ENCODE measurements at regions not wholly inside any gene's neighbourhood (a gene's known extent, or its start where the extent isn't known, plus 50 kb on each side); places are given as distances from the start of the nearest gene placed in this dataset.

GRCh38 chr2:142574388-142574787 is 303.1 kb upstream of the KYNU start:
- Histone ChIP-seq H3K4me3 (no peak overlapping the region), H3K4me1 (no peaks in the 10 kb centered on the region), H3K27ac (no peak overlapping the region), H3K9me3 (no peaks in the 10 kb centered on the region), H3K4me2 (no peak overlapping the region)
- TF ChIP-seq MAFK (IDR thresholded peaks at IDR 0.05; ENCODE audit: partially characterized antibody) (peak; percentile 8), HDAC2 (IDR thresholded peaks at IDR 0.05) (no peak), RAD21 (conservative IDR thresholded peaks at IDR 0.05 in 1 of 2, IDR thresholded peaks at IDR 0.05 in 1 of 2) (no peak), TFCP2L1 (CRISPR knock-in tag; IDR thresholded peaks at IDR 0.05) (no peak), PHF8 (IDR thresholded peaks at IDR 0.05; ENCODE audit: borderline replicate concordance, low read depth) (no peak)
- ChIA-PET CTCF (no interaction called here), POLR2A (no interaction called here)
- DNase-seq (ENCODE audit: low read depth in 1 of 2, low spot score in 1 of 2) (no peak), FAIRE-seq (no peak), ATAC-seq (no peak)

GRCh38 chr2:142572346-142573132 is 304.9 kb upstream of the KYNU start:
- no peaks in the 10 kb centered on the region for H3K9me3 ChIP-seq
- POLR2A ChIA-PET = no interaction called here
- TF ChIP-seq HOXA7 (CRISPR knock-in tag; IDR thresholded peaks at IDR 0.05) (no peak), CBX2 (IDR thresholded peaks at IDR 0.05; ENCODE audit: borderline replicate concordance, low read depth) (no peak), ATOH8 (CRISPR knock-in tag; IDR thresholded peaks at IDR 0.05; ENCODE audit: low read depth) (no peak), SREBF2 (IDR thresholded peaks at IDR 0.05) (no peak), RARB (CRISPR knock-in tag; IDR thresholded peaks at IDR 0.05) (no peak), FOXS1 (CRISPR knock-in tag; IDR thresholded peaks at IDR 0.05) (no peak)
- CTCF ChIA-PET = no interaction called here
- no peak overlapping the region for H3K4me3 ChIP-seq
- H3K4me1 ChIP-seq = no peaks in the 10 kb centered on the region
- FAIRE-seq (no peak), DNase-seq (ENCODE audit: low read depth in 1 of 2, low spot score in 1 of 2) (no peak), ATAC-seq (no peak)
- whole genome bisulfite sequencing (ENCODE audit: missing lambda C conversion rate) = 58% methylated on average over 5 of the region's 5 CpGs
- H3K4me2 ChIP-seq = no peak overlapping the region
- H3K27ac ChIP-seq = no peak overlapping the region

GRCh38 chr2:142571934-142572333 is 305.5 kb upstream of the KYNU start:
- Histone ChIP-seq H3K27ac (no peak overlapping the region), H3K4me3 (no peak overlapping the region), H3K9me3 (no peaks in the 10 kb centered on the region), H3K4me2 (no peak overlapping the region), H3K4me1 (no peaks in the 10 kb centered on the region)
- ATAC-seq (no peak), DNase-seq (ENCODE audit: low read depth in 1 of 2, low spot score in 1 of 2) (no peak), FAIRE-seq (no peak)
- CTCF ChIA-PET = no interaction called here
- WGBS (ENCODE audit: missing lambda C conversion rate) = 56% methylated on average over 4 of the region's 4 CpGs
- POLR2A ChIA-PET = no interaction called here
- no peak for TF ChIP-seq FOSB (CRISPR knock-in tag; IDR thresholded peaks at IDR 0.05)
- TF ChIP-seq MAFK (IDR thresholded peaks at IDR 0.05; ENCODE audit: partially characterized antibody) = peak; percentile 42

GRCh38 chr2:142562900-142563299 is 314.6 kb upstream of the KYNU start:
- H3K9me3 ChIP-seq = no peaks in the 10 kb centered on the region
- ChIA-PET CTCF (interaction anchor here (2.4 kb wide), 1 partner anchor 11 kb away, joined by 7 read pairs; no protein-coding TSS in a partner anchor), POLR2A (no interaction called here)
- TF ChIP-seq MAX (IDR thresholded peaks at IDR 0.05) = no peak
- no peak for TF ChIP-seq NPAS2 (CRISPR knock-in tag; IDR thresholded peaks at IDR 0.05; ENCODE audit: borderline replicate concordance)
- no peak for TF ChIP-seq HES2 (IDR thresholded peaks at IDR 0.05)
- TF ChIP-seq MAFK (IDR thresholded peaks at IDR 0.05; ENCODE audit: partially characterized antibody) = no peak
- no peak for TF ChIP-seq PHF8 (IDR thresholded peaks at IDR 0.05; ENCODE audit: borderline replicate concordance, low read depth)
- TF ChIP-seq CTCF (IDR thresholded peaks at IDR 0.05) = no peak
- no peak for TF ChIP-seq FOSB (CRISPR knock-in tag; IDR thresholded peaks at IDR 0.05)
- TF ChIP-seq RCOR1 (IDR thresholded peaks at IDR 0.05; ENCODE audit: low read depth, low read length) = no peak
- TF ChIP-seq HOXA7 (CRISPR knock-in tag; IDR thresholded peaks at IDR 0.05) = no peak
- TF ChIP-seq HOXB5 (CRISPR knock-in tag; IDR thresholded peaks at IDR 0.05) = no peak
- TF ChIP-seq BCL3 (IDR thresholded peaks at IDR 0.05) = no peak
- no peak for TF ChIP-seq USF2 (IDR thresholded peaks at IDR 0.05)
- TF ChIP-seq POLR2AphosphoS2 (conservative IDR thresholded peaks at IDR 0.05; ENCODE audit: low read length) = no peak
- no peak for TF ChIP-seq E2F6 (IDR thresholded peaks at IDR 0.05; ENCODE audit: borderline replicate concordance, low read depth)
- TF ChIP-seq KDM5A (IDR thresholded peaks at IDR 0.05) = no peak
- no peak for TF ChIP-seq RAD21 (conservative IDR thresholded peaks at IDR 0.05 in 1 of 2, IDR thresholded peaks at IDR 0.05 in 1 of 2)
- TF ChIP-seq CBX2 (IDR thresholded peaks at IDR 0.05; ENCODE audit: borderline replicate concordance, low read depth) = no peak
- TF ChIP-seq JUN (IDR thresholded peaks at IDR 0.05) = no peak
- no peak overlapping the region for H3K4me2 ChIP-seq
- H3K27ac ChIP-seq = no peak overlapping the region
- no peak overlapping the region for H3K4me3 ChIP-seq
- FAIRE-seq = no peak
- WGBS (ENCODE audit: missing lambda C conversion rate) = 68% methylated on average over 6 of the region's 8 CpGs
- no peak for DNase-seq (ENCODE audit: low read depth in 1 of 2, low spot score in 1 of 2)
- H3K4me1 ChIP-seq = no peaks in the 10 kb centered on the region
- ATAC-seq = peak; percentile 19 to 39; a peak in 4 of 6 replicates

All from A549 (cell line).